Trophoblast cell (in vitro differentiated cells and primary cell): ENCODE measurements at regions not wholly inside any gene's neighbourhood (a gene's known extent, or its start where the extent isn't known, plus 50 kb on each side); places are given as distances from the start of the nearest gene placed in this dataset.

Source experiments
- DNase-seq, 2 donors: peaks; one replicate each; pipeline ENCODE4 v3.0.0-alpha.2; 2016
- H2AFZ ChIP-seq: 2 replicates; pipeline ENCODE4 v1.6.1; 2013; ENCODE audit warnings: low read length, moderate library complexity, mild to moderate bottlenecking; ENCODE audit not compliant: insufficient read depth, poor library complexity
- H2AK5ac ChIP-seq: 2 replicates; pipeline ENCODE4 v1.6.1; 2013; ENCODE audit warnings: mild to moderate bottlenecking, low read length
- H2BK120ac ChIP-seq: 2 replicates; pipeline ENCODE4 v1.6.1; 2013; ENCODE audit warnings: low read length, mild to moderate bottlenecking, moderate library complexity; ENCODE audit not compliant: insufficient read depth, poor library complexity
- H2BK12ac ChIP-seq: 2 replicates; pipeline ENCODE4 v1.6.1; 2013; ENCODE audit warnings: mild to moderate bottlenecking, low read length, moderate library complexity
- H2BK5ac ChIP-seq: 2 replicates; pipeline ENCODE4 v1.6.1; 2013; ENCODE audit warnings: low read length, low read depth, moderate library complexity, mild to moderate bottlenecking; ENCODE audit not compliant: poor library complexity
- H3K14ac ChIP-seq: 2 replicates; pipeline ENCODE4 v1.6.1; 2013; ENCODE audit warnings: mild to moderate bottlenecking, low read length
- H3K18ac ChIP-seq: 2 replicates; pipeline ENCODE4 v1.6.1; 2013; ENCODE audit warnings: mild to moderate bottlenecking, low read length
- H3K23ac ChIP-seq: 2 replicates; pipeline ENCODE4 v1.6.1; 2013; ENCODE audit warnings: low read length
- H3K27ac ChIP-seq: 2 replicates; pipeline ENCODE4 v1.5.1; 2013; ENCODE audit warnings: low read depth, mild to moderate bottlenecking, inconsistent platforms, low read length, moderate library complexity
- H3K27me3 ChIP-seq: 2 replicates; pipeline ENCODE4 v1.6.1; 2013; ENCODE audit warnings: inconsistent platforms, mild to moderate bottlenecking, low read length, moderate library complexity; ENCODE audit not compliant: insufficient read depth
- H3K36me3 ChIP-seq, 2 experiments: 1 replicate in 1 of 2; 2 replicates in 1 of 2; pipeline ENCODE4 v1.6.1; 2013; ENCODE audit warnings: low read length in 2 of 2, mild to moderate bottlenecking in 2 of 2, moderate library complexity in 1 of 2; ENCODE audit not compliant: insufficient read depth in 2 of 2, control insufficient read depth in 1 of 2
- H3K4ac ChIP-seq: 2 replicates; pipeline ENCODE4 v1.6.1; 2013; ENCODE audit warnings: low read depth, mild to moderate bottlenecking, low read length, moderate library complexity
- H3K4me1 ChIP-seq, 2 experiments: 1 replicate in 1 of 2; 2 replicates in 1 of 2; pipeline ENCODE4 v1.6.1; 2013; ENCODE audit warnings: low read length in 2 of 2, mild to moderate bottlenecking in 2 of 2, moderate library complexity in 1 of 2; ENCODE audit not compliant: insufficient read depth in 2 of 2, control insufficient read depth in 1 of 2
- H3K4me2 ChIP-seq: 2 replicates; pipeline ENCODE4 v1.6.1; 2013; ENCODE audit warnings: inconsistent platforms, mild to moderate bottlenecking, low read length, moderate library complexity
- H3K4me3 ChIP-seq: 2 replicates; pipeline ENCODE4 v1.5.1; 2013; ENCODE audit warnings: mild to moderate bottlenecking, low read depth, low read length, inconsistent platforms
- H3K79me1 ChIP-seq: one replicate; pipeline ENCODE4 v1.6.1; 2013; ENCODE audit warnings: low read length
- H3K79me2 ChIP-seq: 2 replicates; pipeline ENCODE4 v1.6.1; 2013; ENCODE audit warnings: low read length, mild to moderate bottlenecking; ENCODE audit not compliant: control insufficient read depth, insufficient read depth, poor library complexity
- H3K9ac ChIP-seq: 2 replicates; pipeline ENCODE4 v1.6.1; 2013; ENCODE audit warnings: mild to moderate bottlenecking, low read length
- H3K9me3 ChIP-seq: 2 replicates; pipeline ENCODE4 v1.6.1; 2013; ENCODE audit warnings: low read depth, mild to moderate bottlenecking, control low read depth, inconsistent platforms, low read length; ENCODE audit not compliant: insufficient read depth
- H4K12ac ChIP-seq: 2 replicates; pipeline ENCODE4 v1.6.1; 2013; ENCODE audit warnings: low read depth, mild to moderate bottlenecking, low read length, moderate library complexity
- H4K8ac ChIP-seq: 2 replicates; pipeline ENCODE4 v1.6.1; 2013; ENCODE audit warnings: low read depth, mild to moderate bottlenecking, low read length, moderate library complexity
- H4K91ac ChIP-seq: one replicate; pipeline ENCODE4 v1.6.1; 2013; ENCODE audit warnings: low read depth, mild to moderate bottlenecking, low read length, moderate library complexity
- WGBS: extraction: QIAGEN DNeasy Blood & Tissue Kit; methylation state at CpG from one replicate; pipeline ENCODE4 v1.1.7; 2013; ENCODE audit warnings: missing lambda C conversion rate; ENCODE audit not compliant: insufficient read length, insufficient coverage; ENCODE audit errors: extremely low coverage; 5-methylcytosine and 5-hydroxymethylcytosine counted together

DNA sequence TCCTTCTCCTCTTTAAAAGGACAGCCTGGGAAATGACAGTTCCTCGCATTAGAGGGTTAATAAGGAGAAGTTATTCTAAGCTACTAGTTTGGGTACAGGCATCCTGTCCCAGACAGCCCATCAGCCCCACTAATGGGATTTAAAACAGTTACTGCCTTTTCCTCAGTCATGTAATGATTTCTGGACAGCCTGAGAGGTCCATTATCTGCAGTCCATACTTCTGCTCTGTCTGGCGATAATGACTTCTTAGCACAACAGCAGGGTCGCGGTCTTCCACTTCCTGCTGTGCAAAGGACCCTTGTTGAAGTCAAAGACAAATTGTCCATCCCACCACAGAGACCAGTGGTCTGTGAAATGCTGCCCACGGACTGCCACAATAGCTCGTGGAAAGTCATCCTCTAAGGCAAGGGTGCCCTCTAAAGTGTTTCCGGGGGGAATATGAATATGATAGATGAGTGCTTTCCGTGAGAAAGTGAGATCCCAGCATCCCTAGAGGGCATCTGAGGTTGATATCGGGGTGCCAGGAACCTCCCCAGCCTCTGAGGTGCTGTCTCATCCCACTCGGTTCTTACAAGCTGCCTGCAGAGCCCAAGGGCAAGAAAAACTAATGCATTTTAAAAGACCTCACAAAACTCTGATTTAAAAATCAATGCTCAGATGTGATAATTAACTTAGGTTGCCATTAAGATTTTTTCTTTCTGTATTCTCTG lies 100.7 kb downstream of the SHOX2 start:
- no peak overlapping the region for H2AK5ac ChIP-seq
- no peaks in the 10 kb centered on the region for H3K79me1 ChIP-seq
- no peak overlapping the region for H4K8ac ChIP-seq
- H3K27ac ChIP-seq: no peak overlapping the region
- H3K4me2 ChIP-seq: no peak overlapping the region
- no peaks in the 10 kb centered on the region for H3K79me2 ChIP-seq
- no peak overlapping the region for H2BK120ac ChIP-seq
- no peak for DNase-seq
- H3K4me1 ChIP-seq: no peaks in the 10 kb centered on the region
- peaks cover 9% of the 10 kb centered on the region for H3K9me3 ChIP-seq
- WGBS: no CpG with 5 or more reads among the region's 10 CpGs
- H3K27me3 ChIP-seq: no peaks in the 10 kb centered on the region
- H4K12ac ChIP-seq: no peak overlapping the region
- H3K23ac ChIP-seq: no peak overlapping the region
- no peak overlapping the region for H3K4me3 ChIP-seq
- no peak overlapping the region for H4K91ac ChIP-seq
- H3K36me3 ChIP-seq: no peaks in the 10 kb centered on the region
- no peak overlapping the region for H3K4ac ChIP-seq
- H2AFZ ChIP-seq: no peak overlapping the region
- H2BK5ac ChIP-seq: no peak overlapping the region
- H3K18ac ChIP-seq: no peak overlapping the region
- no peak overlapping the region for H3K14ac ChIP-seq
- H2BK12ac ChIP-seq: no peak overlapping the region
- H3K9ac ChIP-seq: no peak overlapping the region

DNA sequence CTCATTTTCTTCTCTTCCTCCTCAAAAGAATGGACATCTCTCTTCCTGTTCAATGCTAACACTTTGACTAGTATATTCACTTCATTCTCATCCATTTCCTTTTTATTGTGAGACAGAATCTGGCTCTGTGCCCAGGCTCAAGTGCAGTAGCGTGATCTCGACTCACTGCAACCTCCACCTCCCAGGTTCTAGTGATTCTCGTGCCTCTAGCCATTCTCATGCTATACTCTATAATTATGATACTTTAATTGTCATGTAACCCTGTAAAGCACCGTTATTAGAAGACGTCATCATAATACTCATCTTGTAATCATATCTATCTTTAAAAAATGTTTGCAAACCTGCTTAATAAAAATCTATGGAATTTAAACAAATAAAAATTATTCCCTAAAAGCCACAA lies 107.0 kb downstream of the SHOX2 start:
- no peak overlapping the region for H2BK5ac ChIP-seq
- H3K18ac ChIP-seq: no peak overlapping the region
- no peak overlapping the region for H3K4me2 ChIP-seq
- no peak overlapping the region for H3K27ac ChIP-seq
- WGBS: no CpG with 5 or more reads among the region's 5 CpGs
- H3K4ac ChIP-seq: no peak overlapping the region
- H3K79me1 ChIP-seq: no peaks in the 10 kb centered on the region
- no peak overlapping the region for H4K91ac ChIP-seq
- no peak for DNase-seq
- H3K9me3 ChIP-seq: no peaks in the 10 kb centered on the region
- H2AFZ ChIP-seq: no peak overlapping the region
- no peaks in the 10 kb centered on the region for H3K36me3 ChIP-seq
- no peak overlapping the region for H3K23ac ChIP-seq
- no peak overlapping the region for H3K14ac ChIP-seq
- H2BK12ac ChIP-seq: no peak overlapping the region
- no peaks in the 10 kb centered on the region for H3K27me3 ChIP-seq
- no peaks in the 10 kb centered on the region for H3K4me1 ChIP-seq
- no peak overlapping the region for H3K4me3 ChIP-seq
- no peak overlapping the region for H4K8ac ChIP-seq
- H3K9ac ChIP-seq: no peak overlapping the region
- H2AK5ac ChIP-seq: no peak overlapping the region
- H4K12ac ChIP-seq: no peak overlapping the region
- H2BK120ac ChIP-seq: no peak overlapping the region
- H3K79me2 ChIP-seq: no peaks in the 10 kb centered on the region

DNA sequence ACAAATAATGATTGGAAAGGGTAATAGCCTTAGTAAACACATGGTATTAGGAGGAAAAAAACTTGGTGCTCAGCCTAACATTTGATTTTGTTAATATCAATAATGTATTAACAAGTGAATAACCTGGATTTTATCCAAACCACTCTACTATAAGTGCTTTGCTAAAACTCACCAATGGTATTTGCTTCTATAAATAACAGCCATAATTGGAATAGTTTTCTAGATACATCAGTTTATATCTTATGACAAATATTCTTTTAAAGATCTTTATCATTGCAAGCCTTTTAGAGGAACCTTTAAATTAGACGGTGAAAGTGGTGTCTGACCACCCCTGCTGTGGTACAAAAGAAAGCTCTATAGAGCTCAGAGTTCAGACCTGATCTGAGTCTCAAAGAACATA lies 123.9 kb downstream of the SHOX2 start:
- DNase-seq: peak in 1 of 2 donors; percentile 4
- Histone ChIP-seq H2BK5ac (no peak overlapping the region), H3K14ac (no peak overlapping the region), H2AK5ac (no peak overlapping the region), H2BK120ac (no peak overlapping the region), H3K9me3 (no peaks in the 10 kb centered on the region), H4K12ac (no peak overlapping the region), H3K4me2 (no peak overlapping the region), H3K79me2 (no peaks in the 10 kb centered on the region), H3K4ac (no peak overlapping the region), H4K8ac (no peak overlapping the region), H3K27ac (no peak overlapping the region), H3K79me1 (no peaks in the 10 kb centered on the region), H3K9ac (no peak overlapping the region), H3K4me1 (no peaks in the 10 kb centered on the region), H3K18ac (no peak overlapping the region), H4K91ac (no peak overlapping the region), H3K36me3 (no peaks in the 10 kb centered on the region), H3K23ac (no peak overlapping the region), H2BK12ac (no peak overlapping the region), H2AFZ (no peak overlapping the region), H3K4me3 (no peak overlapping the region), H3K27me3 (no peaks in the 10 kb centered on the region)
- no CpG with 5 or more reads among the region's 1 CpG for WGBS

DNA sequence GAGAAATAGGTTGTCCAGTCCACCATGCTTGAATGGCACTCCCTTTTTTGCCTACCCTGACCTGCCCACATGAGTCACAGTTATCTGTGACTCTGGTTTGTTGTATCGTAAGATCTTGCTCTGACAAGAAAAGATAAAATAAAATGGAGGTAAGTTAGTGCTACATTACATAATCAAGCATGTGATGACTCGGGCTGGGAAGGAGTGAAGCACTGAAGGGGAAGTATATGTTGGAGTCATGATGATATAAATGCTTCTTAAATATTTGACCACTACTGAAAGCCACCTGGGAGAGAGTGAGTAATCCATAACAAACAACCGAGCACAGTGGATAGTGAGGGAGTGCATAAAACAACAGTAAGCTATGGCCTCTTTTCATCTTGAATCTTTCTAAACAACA lies 124.4 kb downstream of the SHOX2 start:
- Histone ChIP-seq H3K4me1 (no peaks in the 10 kb centered on the region), H3K27ac (no peak overlapping the region), H3K9ac (no peak overlapping the region), H3K18ac (no peak overlapping the region), H2BK12ac (no peak overlapping the region), H3K9me3 (no peaks in the 10 kb centered on the region), H3K36me3 (no peaks in the 10 kb centered on the region), H2BK5ac (no peak overlapping the region), H3K4ac (no peak overlapping the region), H3K4me3 (no peak overlapping the region), H3K14ac (no peak overlapping the region), H4K91ac (no peak overlapping the region), H3K79me1 (no peaks in the 10 kb centered on the region), H3K4me2 (no peak overlapping the region), H2AK5ac (no peak overlapping the region), H4K12ac (no peak overlapping the region), H2AFZ (no peak overlapping the region), H3K79me2 (no peaks in the 10 kb centered on the region), H3K27me3 (no peaks in the 10 kb centered on the region), H3K23ac (no peak overlapping the region), H2BK120ac (no peak overlapping the region), H4K8ac (no peak overlapping the region)
- WGBS: no CpG with 5 or more reads among the region's 3 CpGs
- peak; percentile 4 to 18 for DNase-seq
